Loucy (cell line): ENCODE measurements at regions not wholly inside any gene's neighbourhood (a gene's known extent, or its start where the extent isn't known, plus 50 kb on each side); places are given as distances from the start of the nearest gene placed in this dataset.

Source experiments
- H2AFZ ChIP-seq: fragments of 200-600 bp; sonication (generic); 2 replicates; pipeline ENCODE4 v1.6.0; 2016; ENCODE audit warnings: antibody characterized with exemption, mild to moderate bottlenecking, low read length, moderate library complexity
- H3F3A ChIP-seq: fragments of 200-600 bp; 2 replicates; pipeline ENCODE4 v1.6.0; 2016; ENCODE audit warnings: antibody characterized with exemption, low read depth, mild to moderate bottlenecking
- H3K27me3 ChIP-seq: fragments of 200-600 bp; sonication (generic); 2 replicates; pipeline ENCODE4 v1.6.1; 2014; ENCODE audit warnings: low read length, mild to moderate bottlenecking; ENCODE audit not compliant: insufficient read depth, poor library complexity, severe bottlenecking
- H3K36me3 ChIP-seq: fragments of 200-600 bp; sonication (generic); 2 replicates; pipeline ENCODE4 v1.6.1; 2016; ENCODE audit warnings: low read length; ENCODE audit not compliant: insufficient read depth
- H3K4me1 ChIP-seq: fragments of 200-600 bp; sonication (generic); 2 replicates; pipeline ENCODE4 v1.5.1; 2014; ENCODE audit warnings: low read length, mild to moderate bottlenecking; ENCODE audit not compliant: insufficient read depth, poor library complexity, severe bottlenecking
- H3K4me2 ChIP-seq: fragments of 200-600 bp; sonication (generic); 2 replicates; pipeline ENCODE4 v1.6.0; 2014; ENCODE audit warnings: antibody characterized with exemption, low read length, low read depth, mild to moderate bottlenecking; ENCODE audit not compliant: poor library complexity, severe bottlenecking
- H3K4me3 ChIP-seq: fragments of 200-600 bp; sonication (generic); 2 replicates; pipeline ENCODE4 v1.5.1; 2014; ENCODE audit warnings: low read length, mild to moderate bottlenecking, mixed read lengths; ENCODE audit not compliant: poor library complexity, severe bottlenecking
- H3K79me2 ChIP-seq: fragments of 200-600 bp; sonication (generic); 2 replicates; pipeline ENCODE4 v1.6.1; 2014; ENCODE audit warnings: low read length; ENCODE audit not compliant: insufficient read depth
- H3K9ac ChIP-seq: fragments of 200-600 bp; sonication (generic); 2 replicates; pipeline ENCODE4 v1.6.0; 2014; ENCODE audit warnings: mild to moderate bottlenecking, low read depth, low read length, moderate library complexity; ENCODE audit not compliant: poor library complexity, severe bottlenecking
- H3K9me2 ChIP-seq: fragments of 200-600 bp; sonication (generic); replicated peaks from 2 replicates; pipeline ENCODE4 v1.6.1; 2016; ENCODE audit warnings: low read depth, low read length, mixed read lengths
- H3K9me3 ChIP-seq: fragments of 200-600 bp; sonication (generic); 2 replicates; pipeline ENCODE4 v1.6.1; 2014; ENCODE audit warnings: mild to moderate bottlenecking, antibody characterized with exemption, low read length, low read depth; ENCODE audit not compliant: insufficient read depth
- H4K20me1 ChIP-seq: fragments of 200-600 bp; sonication (generic); 2 replicates; pipeline ENCODE4 v1.6.0; 2014; ENCODE audit warnings: antibody characterized with exemption, low read length, mild to moderate bottlenecking; ENCODE audit not compliant: insufficient read depth, poor library complexity, severe bottlenecking
- CTCF ChIP-seq: fragments of 200-600 bp; sonication (generic); conservative IDR thresholded peaks from 2 replicates; pipeline ENCODE4 v1.5.1; 2014; ENCODE audit warnings: mild to moderate bottlenecking, antibody characterized with exemption, low read length
- EZH2phosphoT487 ChIP-seq: fragments of 200-600 bp; IDR thresholded peaks from 2 replicates; pipeline ENCODE4 v1.6.1; 2018; ENCODE audit warnings: antibody characterized with exemption, mild to moderate bottlenecking, moderate library complexity, borderline replicate concordance

GRCh38 chr15:29208836-29209235 is 60.8 kb downstream of the NSMCE3 start:
- H2AFZ ChIP-seq: no peak overlapping the region
- H4K20me1 ChIP-seq: no peaks in the 10 kb centered on the region
- H3K27me3 ChIP-seq: no peaks in the 10 kb centered on the region
- H3K4me1 ChIP-seq: peaks cover 6% of the 10 kb centered on the region
- no peak overlapping the region for H3K4me3 ChIP-seq
- no peak overlapping the region for H3K9ac ChIP-seq
- H3K36me3 ChIP-seq: no peaks in the 10 kb centered on the region
- H3K79me2 ChIP-seq: no peaks in the 10 kb centered on the region
- H3K9me2 ChIP-seq: no peaks in the 10 kb centered on the region
- TF ChIP-seq EZH2phosphoT487: no peak
- no peak for TF ChIP-seq CTCF
- no peaks in the 10 kb centered on the region for H3K9me3 ChIP-seq
- H3F3A ChIP-seq: no peaks in the 10 kb centered on the region
- peak overlapping the region; percentile 33 for H3K4me2 ChIP-seq

- Histone ChIP-seq H3K9me3 (no peaks in the 10 kb centered on the region), H3K27me3 (no peaks in the 10 kb centered on the region), H3K9ac (no peak overlapping the region), H3K79me2 (no peaks in the 10 kb centered on the region), H4K20me1 (no peaks in the 10 kb centered on the region), H3F3A (no peaks in the 10 kb centered on the region), H3K4me3 (no peak overlapping the region), H3K4me1 (peaks cover 6% of the 10 kb centered on the region), H3K4me2 (peak overlapping the region; percentile 33), H3K36me3 (no peaks in the 10 kb centered on the region), H2AFZ (no peak overlapping the region), H3K9me2 (no peaks in the 10 kb centered on the region)
- TF ChIP-seq EZH2phosphoT487: no peak
- peak; percentile 41 for TF ChIP-seq CTCF
These were observed 61.3 kb downstream of the NSMCE3 start for GRCh38 chr15:29208352-29208751.

- H3K9me2 ChIP-seq: no peaks in the 10 kb centered on the region
- H3K79me2 ChIP-seq: no peaks in the 10 kb centered on the region
- no peaks in the 10 kb centered on the region for H3K9me3 ChIP-seq
- TF ChIP-seq EZH2phosphoT487: no peak
- no peak for TF ChIP-seq CTCF
- H3K36me3 ChIP-seq: no peaks in the 10 kb centered on the region
- no peak overlapping the region for H3K4me3 ChIP-seq
- H3F3A ChIP-seq: no peaks in the 10 kb centered on the region
- H3K27me3 ChIP-seq: no peaks in the 10 kb centered on the region
- H2AFZ ChIP-seq: no peak overlapping the region
- H3K4me1 ChIP-seq: peaks cover 6% of the 10 kb centered on the region
- peak overlapping the region; percentile 33 for H3K4me2 ChIP-seq
- no peaks in the 10 kb centered on the region for H4K20me1 ChIP-seq
- H3K9ac ChIP-seq: no peak overlapping the region
These were observed 61.9 kb downstream of the NSMCE3 start for GRCh38 chr15:29207758-29208108.
